IMR-90 (cell line): ENCODE measurements at regions not wholly inside any gene's neighbourhood (a gene's known extent, or its start where the extent isn't known, plus 50 kb on each side); places are given as distances from the start of the nearest gene placed in this dataset.

ENCODE experiments used
- ATAC-seq: fragments of 200-7000 bp; cut with Tn5 transposase; 2 replicates; pipeline ENCODE4 v1.9.1; 2020; ENCODE audit warnings: low read depth, mild to moderate bottlenecking, moderate library complexity
- BruUV-seq: library from RNA; stranded (reverse); fragments of 400-500 nt; replicated peaks from 2 replicates; lab custom pipeline; 2021; lab: Mats Ljungman, UMichigan
- CTCF ChIA-PET: fragments of 300-600 bp; formaldehyde crosslinking; extraction: SDS; loops from one replicate; lab custom pipeline; 2021; ENCODE audit warnings: antibody characterized with exemption; lab: Yijun Ruan, JAX
- POLR2A ChIA-PET: fragments of 300-600 bp; sonication (Branson Sonifier 250); formaldehyde crosslinking; loops from one replicate; lab custom pipeline; 2022; ENCODE audit warnings: antibody characterized with exemption; ENCODE audit not compliant: unreplicated experiment; lab: Charles Lee
- DNase-seq: peaks from one replicate; pipeline ENCODE4 v3.0.0; 2013
- H2AFZ ChIP-seq: replicated peaks from 2 replicates; pipeline ENCODE3; 2013; ENCODE audit warnings: low read length, mild to moderate bottlenecking; ENCODE audit not compliant: poor library complexity
- H2AK5ac ChIP-seq: 2 replicates; pipeline ENCODE4 v1.6.1; 2013; ENCODE audit warnings: low read depth, low read length, inconsistent platforms
- H2AK9ac ChIP-seq: replicated peaks from 2 replicates; pipeline ENCODE3; 2013; ENCODE audit warnings: mild to moderate bottlenecking, low read depth, low read length, moderate library complexity; ENCODE audit not compliant: poor library complexity
- H2BK120ac ChIP-seq: 2 replicates; pipeline ENCODE4 v1.6.1; 2013; ENCODE audit warnings: low read depth, low read length, inconsistent platforms
- H2BK15ac ChIP-seq: 3 replicates; pipeline ENCODE4 v1.6.1; 2013; ENCODE audit warnings: low read depth, low read length, inconsistent platforms
- H2BK20ac ChIP-seq: 2 replicates; pipeline ENCODE4 v1.6.1; 2013; ENCODE audit warnings: low read depth, mild to moderate bottlenecking, inconsistent platforms, low read length, moderate library complexity
- H2BK5ac ChIP-seq: 2 replicates; pipeline ENCODE4 v1.6.1; 2013; ENCODE audit warnings: mild to moderate bottlenecking, low read depth, low read length, inconsistent platforms; ENCODE audit not compliant: poor library complexity, severe bottlenecking
- H3K14ac ChIP-seq: replicated peaks from 2 replicates; pipeline ENCODE4 v1.6.1; 2013; ENCODE audit warnings: low read depth, low read length, inconsistent platforms
- H3K18ac ChIP-seq: 2 replicates; pipeline ENCODE4 v1.6.1; 2013; ENCODE audit warnings: low read depth, low read length, control low read depth
- H3K23ac ChIP-seq: 2 replicates; pipeline ENCODE4 v1.6.1; 2013; ENCODE audit warnings: low read depth, low read length, inconsistent platforms
- H3K27ac ChIP-seq: 2 replicates; pipeline ENCODE4 v1.5.1; 2013; ENCODE audit warnings: mild to moderate bottlenecking, control low read depth, low read length; ENCODE audit not compliant: insufficient read depth
- H3K27me3 ChIP-seq: 2 replicates; pipeline ENCODE4 v1.6.1; 2013; ENCODE audit warnings: low read length; ENCODE audit not compliant: control insufficient read depth, insufficient read depth
- H3K36me3 ChIP-seq: 2 replicates; pipeline ENCODE4 v1.6.1; 2013; ENCODE audit warnings: low read length, mixed read lengths; ENCODE audit not compliant: control insufficient read depth, insufficient read depth
- H3K4ac ChIP-seq: 2 replicates; pipeline ENCODE4 v1.6.1; 2013; ENCODE audit warnings: low read depth, low read length, inconsistent platforms
- H3K4me1 ChIP-seq: 2 replicates; pipeline ENCODE4 v1.6.1; 2013; ENCODE audit warnings: low read length, mixed read lengths; ENCODE audit not compliant: control insufficient read depth, insufficient read depth
- H3K4me2 ChIP-seq: 2 replicates; pipeline ENCODE4 v1.6.1; 2013; ENCODE audit warnings: low read depth, mild to moderate bottlenecking, control low read depth, low read length, moderate library complexity
- H3K4me3 ChIP-seq: 2 replicates; pipeline ENCODE4 v1.5.1; 2013; ENCODE audit warnings: low read depth, mild to moderate bottlenecking, control low read depth, low read length, moderate library complexity; ENCODE audit not compliant: insufficient read depth
- H3K56ac ChIP-seq: 2 replicates; pipeline ENCODE4 v1.6.1; 2013; ENCODE audit warnings: low read length, inconsistent platforms; ENCODE audit not compliant: insufficient read depth; ENCODE audit errors: extremely low read depth
- H3K79me1 ChIP-seq, 2 experiments: 2 replicates each; pipeline ENCODE4 v1.6.1; 2013; ENCODE audit warnings: low read length in 2 of 2, inconsistent platforms in 1 of 2, low read depth in 1 of 2
- H3K9ac ChIP-seq: 2 replicates; pipeline ENCODE4 v1.6.1; 2013; ENCODE audit warnings: low read depth, low read length, control low read depth
- H3K9me1 ChIP-seq: 2 replicates; pipeline ENCODE4 v1.6.1; 2013; ENCODE audit warnings: low read length, inconsistent platforms; ENCODE audit not compliant: insufficient read depth
- H3K9me3 ChIP-seq: 2 replicates; pipeline ENCODE4 v1.6.1; 2013; ENCODE audit warnings: low read length; ENCODE audit not compliant: control insufficient read depth, insufficient read depth
- H4K20me1 ChIP-seq: 2 replicates; pipeline ENCODE4 v1.6.1; 2013; ENCODE audit warnings: low read length, inconsistent platforms; ENCODE audit not compliant: insufficient read depth
- H4K5ac ChIP-seq: 2 replicates; pipeline ENCODE4 v1.6.1; 2013; ENCODE audit warnings: mild to moderate bottlenecking, low read depth, low read length, control low read depth
- H4K8ac ChIP-seq, 2 experiments: 2 replicates each; pipeline ENCODE4 v1.6.1; 2013; ENCODE audit warnings: low read depth in 2 of 2, low read length in 2 of 2, control low read depth in 1 of 2, inconsistent platforms in 1 of 2
- H4K91ac ChIP-seq: 2 replicates; pipeline ENCODE4 v1.6.1; 2013; ENCODE audit warnings: low read depth, low read length, inconsistent platforms; ENCODE audit not compliant: insufficient read depth
- RFX5 ChIP-seq: IDR thresholded peaks from 2 replicates; pipeline ENCODE4 v1.8.0; 2012; ENCODE audit warnings: low read depth, mild to moderate bottlenecking, low read length, moderate library complexity
- dilution Hi-C: fragments of 300-500 bp; cut with HindIII; formaldehyde crosslinking; loops from one replicate; pipeline ENCODE4 v1.14.3; 2018; ENCODE audit warnings: low sequenced_read_pairs; ENCODE audit not compliant: unreplicated experiment
- in situ Hi-C: fragments of 300-500 bp; cut with MboI; formaldehyde crosslinking; loops from 3 replicates; pipeline ENCODE4 v1.14.3; 2019; ENCODE audit warnings: low sequenced_read_pairs, inconsistent platforms, mixed read lengths
- intact Hi-C: fragments of 100-400 bp; cut with micrococcal nuclease; formaldehyde crosslinking; loops from 2 replicates; pipeline ENCODE4 v1.10.0; 2022

DNA sequence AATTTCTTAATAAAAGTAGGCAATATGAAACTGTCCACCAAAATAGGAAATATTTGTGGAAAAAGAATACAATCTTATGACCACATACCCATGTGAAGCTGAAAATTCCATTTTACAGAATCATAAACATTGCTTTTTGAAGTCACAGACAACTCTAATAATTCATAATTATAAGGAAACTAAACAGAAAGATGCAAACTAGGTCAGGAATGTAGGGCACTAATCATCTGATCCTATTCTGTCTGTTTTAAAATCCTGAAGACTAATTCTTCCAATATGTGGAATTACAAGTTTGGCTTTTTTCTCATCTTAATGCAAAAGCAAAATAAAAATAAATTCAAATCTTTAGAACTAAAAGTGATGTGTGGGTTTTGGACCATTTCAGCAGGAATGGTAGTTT lies 528.6 kb downstream of the LTN1 start:
- Histone ChIP-seq H2AFZ (no peak overlapping the region), H2BK20ac (no peak overlapping the region), H3K79me1 (no peaks in the 10 kb centered on the region), H3K18ac (peak overlapping the region; percentile 29; the same call in 1 of the 2 replicates), H3K23ac (no peak overlapping the region), H3K56ac (no peak overlapping the region), H4K91ac (no peak overlapping the region), H3K4me3 (no peak overlapping the region), H2BK120ac (no peak overlapping the region), H2AK9ac (no peak overlapping the region), H2AK5ac (no peak overlapping the region), H3K27me3 (no peaks in the 10 kb centered on the region), H2BK5ac (no peak overlapping the region), H3K4me2 (no peak overlapping the region), H3K4ac (no peak overlapping the region), H3K27ac (no peak overlapping the region), H3K9me3 (no peaks in the 10 kb centered on the region), H3K9me1 (no peaks in the 10 kb centered on the region; the same call in 1 of the 2 replicates), H4K5ac (no peak overlapping the region), H3K9ac (no peak overlapping the region), H4K8ac (no peak overlapping the region), H3K4me1 (no peaks in the 10 kb centered on the region), H2BK15ac (0 out of 3 replicates have a peak overlapping the region, but pooled peaks have one; percentile 27), H3K36me3 (no peaks in the 10 kb centered on the region), H4K20me1 (no peaks in the 10 kb centered on the region), H3K14ac (no peak overlapping the region)
- intact Hi-C loops (no loop called here), in situ Hi-C loops (no loop called here), dilution Hi-C loops (no loop called here)
- ChIA-PET CTCF (no interaction called here), POLR2A (no interaction called here)
- TF ChIP-seq RFX5 = no peak
- DNase-seq = no peak
- peak; percentile 29 for ATAC-seq
- no TSS peak for BruUV-seq
